ENCODE measurements at regions not wholly inside any gene's neighbourhood (a gene's known extent, or its start where the extent isn't known, plus 50 kb on each side); places are given as distances from the start of the nearest gene placed in this dataset.

GRCh38 chr9:88661759-88662158 is 126.8 kb downstream of the NXNL2 start:
- H3K9me3 ChIP-seq, result no peaks in the 10 kb centered on the region
- no peaks in the 10 kb centered on the region for H4K20me1 ChIP-seq (ENCODE audit: insufficient read depth)
- no peak overlapping the region for H3K4me3 ChIP-seq (ENCODE audit: low read depth in 2 of 2, low read length in 1 of 2)
- H3K79me2 ChIP-seq (ENCODE audit: insufficient read depth), result no peaks in the 10 kb centered on the region
- H3K9me2 ChIP-seq, result no peaks in the 10 kb centered on the region
- H3K27ac ChIP-seq (ENCODE audit: low read depth in 2 of 2, low read length in 1 of 2), result no peak overlapping the region
- ChIA-PET POLR2A (no interaction called here), CTCF (interaction anchor here (1.2 kb wide), 1 partner anchor 339 kb away, joined by 3 read pairs; no protein-coding TSS in a partner anchor)
- peaks cover 8% of the 10 kb centered on the region in 2 experiments; a peak in 3 of 4 replicates for H3K4me1 ChIP-seq (ENCODE audit: control insufficient read depth in 1 of 2, insufficient read depth in 2 of 2, low read depth in 1 of 2, low read length in 1 of 2)
- no peak for DNase-seq
- WGBS (ENCODE audit: low lambda C conversion rate), result 78% methylated on average over 3 of the region's 3 CpGs
- H3F3A ChIP-seq (replicated peaks; ENCODE audit: insufficient read depth), result no peaks in the 10 kb centered on the region
- no peak overlapping the region for H3K9ac ChIP-seq
- no peak overlapping the region for H3K4me2 ChIP-seq
- no peak overlapping the region for H2AFZ ChIP-seq (ENCODE audit: low read depth)
- H3K36me3 ChIP-seq (replicated peaks in 1 of 2; ENCODE audit: control insufficient read depth in 1 of 2, insufficient read depth in 2 of 2, low read length in 1 of 2), result no peaks in the 10 kb centered on the region
- H3K27me3 ChIP-seq (ENCODE audit: insufficient read depth), result no peaks in the 10 kb centered on the region
- no peak for TF ChIP-seq TCF12 (IDR thresholded peaks at IDR 0.05)
- no peak for TF ChIP-seq NFIC (IDR thresholded peaks at IDR 0.05; ENCODE audit: borderline replicate concordance)
- TF ChIP-seq RAD21 (IDR thresholded peaks at IDR 0.05; ENCODE audit: low read length), result peak; percentile 21; the same call in 1 of the 2 replicates
- no peak for TF ChIP-seq JUND (IDR thresholded peaks at IDR 0.05)
- TF ChIP-seq FOXJ3 (CRISPR knock-in tag; IDR thresholded peaks at IDR 0.05), result no peak
- TF ChIP-seq YY1 (IDR thresholded peaks at IDR 0.05; ENCODE audit: low read depth), result no peak
- TF ChIP-seq IRF3 (IDR thresholded peaks at IDR 0.05; ENCODE audit: low read depth, low read length), result no peak
- TF ChIP-seq CTCF (IDR thresholded peaks at IDR 0.05), result peak; percentile 28; the same call in 1 of the 2 replicates
- peak; percentile 5; the same call in 1 of the 2 replicates for TF ChIP-seq SMC3 (IDR thresholded peaks at IDR 0.05; ENCODE audit: low read depth, low read length)
- TF ChIP-seq FOSL2 (IDR thresholded peaks at IDR 0.05; ENCODE audit: borderline replicate concordance, low read depth), result no peak
- no peak for TF ChIP-seq RCOR1 (IDR thresholded peaks at IDR 0.05; ENCODE audit: low read length)
- no peak for TF ChIP-seq USF2 (IDR thresholded peaks at IDR 0.05; ENCODE audit: borderline replicate concordance, low read depth, low read length)
- no peak for TF ChIP-seq MEF2A (IDR thresholded peaks at IDR 0.05; ENCODE audit: borderline replicate concordance, low read depth)
- TF ChIP-seq RFX5 (IDR thresholded peaks at IDR 0.05; ENCODE audit: low read length), result no peak
- no peak for TF ChIP-seq REST (IDR thresholded peaks at IDR 0.05; ENCODE audit: low read depth, low read length)
- TF ChIP-seq USF1 (IDR thresholded peaks at IDR 0.05; ENCODE audit: borderline replicate concordance, low read depth), result no peak
- TF ChIP-seq FOXM1 (IDR thresholded peaks at IDR 0.05; ENCODE audit: low read depth), result no peak
- no peak for TF ChIP-seq POLR2AphosphoS5 (IDR thresholded peaks at IDR 0.05; ENCODE audit: low read depth, low read length)
